ENCODE measurements at regions not wholly inside any gene's neighbourhood (a gene's known extent, or its start where the extent isn't known, plus 50 kb on each side); places are given as distances from the start of the nearest gene placed in this dataset.

DNA sequence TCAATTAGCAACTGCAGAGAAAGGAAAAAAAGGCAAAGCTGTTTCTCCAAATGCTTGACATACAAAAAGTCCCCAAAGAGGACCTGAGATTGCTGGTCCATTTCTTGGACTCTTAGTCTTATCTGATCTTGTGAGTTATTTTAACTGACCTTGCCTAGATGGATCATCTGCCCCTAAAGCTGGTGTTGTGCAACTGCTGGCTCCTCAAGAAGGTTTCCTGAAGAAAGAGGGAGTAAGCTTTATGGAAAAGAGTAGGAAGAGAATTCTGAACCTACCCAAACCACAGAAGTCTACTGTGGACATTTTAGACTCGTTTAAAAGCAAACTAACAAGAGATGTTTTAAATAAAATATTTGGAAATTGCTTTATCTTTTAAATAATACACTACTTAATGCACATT is 140.0 kb upstream of the HS3ST3A1 start:
- no peak for DNase-seq

DNA sequence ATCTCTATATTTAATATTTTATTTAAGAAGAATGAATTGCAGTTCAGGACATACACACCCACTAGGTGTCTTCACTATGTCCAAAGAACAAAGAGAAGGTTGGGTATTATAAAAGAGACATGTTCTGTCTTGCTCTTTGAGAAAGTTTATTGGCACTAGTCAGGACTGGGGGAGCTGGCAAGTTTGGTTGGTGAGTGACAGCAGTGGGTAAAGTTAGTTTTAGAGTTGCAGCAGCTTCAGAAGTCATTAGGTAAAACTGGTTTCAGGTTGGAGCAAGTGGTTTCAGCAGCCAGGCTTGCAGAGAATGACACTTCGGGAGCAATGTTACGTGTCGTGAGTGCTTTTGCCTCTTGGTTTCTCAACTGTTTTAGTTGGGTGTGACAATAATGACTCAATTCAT is 142.2 kb upstream of the HS3ST3A1 start:
- DNase-seq: no peak

DNA sequence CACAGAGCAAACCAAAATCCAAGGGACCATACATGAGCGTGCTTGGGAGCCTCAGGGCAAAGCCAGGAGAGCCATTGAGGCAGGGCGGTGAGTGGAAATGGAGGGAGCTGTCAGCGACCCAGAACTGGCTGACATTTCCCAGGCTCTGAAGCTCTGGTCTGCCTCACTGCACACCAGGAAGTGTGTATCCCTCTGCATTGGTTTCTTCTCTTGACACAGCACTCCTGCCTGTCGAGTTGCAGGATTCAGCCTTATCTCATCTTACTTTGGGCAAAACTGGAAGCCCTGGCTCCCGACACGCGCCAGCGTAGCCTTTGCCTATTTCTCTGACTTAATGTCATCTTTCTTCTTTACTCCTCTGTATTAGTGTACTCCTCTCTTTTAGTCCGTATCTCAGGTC is 144.7 kb upstream of the HS3ST3A1 start:
- DNase-seq: no peak

DNA sequence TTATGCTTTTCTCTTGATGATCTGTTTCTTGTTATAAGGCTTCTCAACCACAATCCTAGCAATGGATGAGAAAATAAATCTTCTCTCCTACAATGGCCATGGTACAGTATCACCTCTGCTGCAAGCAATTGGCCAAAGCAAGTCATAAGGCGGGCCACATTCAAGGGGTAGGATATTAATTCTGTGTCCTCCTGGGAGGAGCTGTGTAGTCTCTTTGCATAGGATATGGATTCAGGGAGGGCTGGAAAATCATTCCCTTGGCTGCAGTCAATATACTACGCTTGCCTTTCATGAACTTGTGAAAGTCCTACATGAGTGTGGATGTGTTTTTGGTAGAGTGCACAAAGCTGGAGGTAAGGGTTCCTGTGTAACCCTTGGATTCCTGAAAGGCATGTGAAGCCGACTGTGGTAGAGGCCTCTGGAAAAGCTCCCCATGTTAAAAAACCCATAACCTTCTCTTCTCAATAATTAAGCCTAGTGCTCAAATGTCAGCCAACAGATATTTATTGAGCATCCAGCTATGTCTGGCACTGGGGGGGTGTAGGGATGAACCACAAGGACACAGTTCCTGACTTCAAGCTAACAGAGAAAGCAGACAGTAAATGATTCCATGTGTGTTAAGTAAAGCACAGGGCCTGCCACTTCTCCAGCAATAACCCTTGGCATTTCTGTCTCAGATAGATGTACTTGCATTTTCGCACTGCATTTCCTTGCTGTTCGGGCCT is 147.6 kb upstream of the HS3ST3A1 start:
- DNase-seq: no peak

DNA sequence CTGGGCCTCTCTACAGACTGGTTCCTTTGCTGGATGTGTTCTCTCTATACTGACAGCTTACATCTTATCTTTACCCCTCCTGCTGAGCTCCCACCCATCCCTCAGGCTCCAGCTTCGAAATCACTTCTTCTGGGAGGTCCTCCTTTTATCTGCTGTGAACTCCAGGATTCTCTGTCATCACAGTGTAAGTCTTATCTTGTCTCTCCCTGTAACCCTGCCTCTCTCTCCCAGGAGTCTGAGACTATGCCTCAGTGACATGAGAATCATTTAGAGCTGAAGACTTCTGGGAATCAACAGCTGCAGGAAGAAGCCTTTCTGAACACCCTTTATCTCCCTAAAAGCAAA is 148.1 kb upstream of the HS3ST3A1 start:
- no peak for DNase-seq

DNA sequence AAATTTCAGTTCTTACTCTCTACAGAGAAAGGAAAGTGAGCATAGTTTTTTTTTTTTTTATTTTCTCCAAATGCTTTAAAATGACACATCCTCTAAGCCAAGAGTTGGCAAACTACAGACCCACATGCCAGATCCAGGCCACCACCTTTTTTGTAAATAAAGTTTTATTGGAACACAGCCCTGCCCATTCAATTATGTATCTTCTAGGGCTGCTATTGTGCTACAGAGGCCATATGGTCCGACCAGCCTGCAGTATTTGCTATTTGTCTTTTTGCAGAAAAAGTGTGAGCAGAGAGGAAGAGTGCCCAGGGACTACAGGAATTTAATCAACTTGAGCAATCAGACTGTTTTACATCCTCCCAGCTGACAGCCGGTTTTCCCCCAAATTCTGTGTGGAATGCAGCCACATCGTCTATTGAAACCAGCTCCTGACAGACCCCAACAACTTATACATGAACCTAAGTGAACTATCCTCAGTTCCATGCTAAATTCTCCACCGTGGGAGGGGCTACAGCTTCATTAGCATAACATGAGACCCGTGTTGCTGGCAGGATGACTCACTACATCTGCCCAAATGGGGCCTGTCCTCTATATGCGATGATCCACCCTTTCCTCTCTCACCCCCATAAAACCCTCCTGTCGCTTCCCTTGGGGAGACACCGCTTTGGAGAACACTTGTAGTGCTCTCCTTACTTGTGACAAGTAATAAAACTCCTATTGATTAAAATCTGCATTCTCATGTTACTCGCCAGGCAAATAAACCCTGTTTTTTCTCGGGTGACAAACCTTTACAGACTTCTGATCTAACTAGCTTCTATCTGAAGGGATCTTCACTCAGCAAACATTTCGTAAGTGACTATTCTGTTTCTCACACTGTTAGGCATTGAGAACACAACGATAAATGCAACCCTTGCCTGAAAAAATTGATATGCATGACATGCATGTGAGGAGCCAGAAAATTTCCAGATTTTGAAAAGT is 149.4 kb upstream of the HS3ST3A1 start:
- DNase-seq: no peak

- DNase-seq: no peak
These were observed 151.4 kb upstream of the HS3ST3A1 start for GRCh38 chr17:13753154-13753553.

- no peak for DNase-seq
These were observed 152.0 kb upstream of the HS3ST3A1 start for GRCh38 chr17:13753771-13754170.

DNA sequence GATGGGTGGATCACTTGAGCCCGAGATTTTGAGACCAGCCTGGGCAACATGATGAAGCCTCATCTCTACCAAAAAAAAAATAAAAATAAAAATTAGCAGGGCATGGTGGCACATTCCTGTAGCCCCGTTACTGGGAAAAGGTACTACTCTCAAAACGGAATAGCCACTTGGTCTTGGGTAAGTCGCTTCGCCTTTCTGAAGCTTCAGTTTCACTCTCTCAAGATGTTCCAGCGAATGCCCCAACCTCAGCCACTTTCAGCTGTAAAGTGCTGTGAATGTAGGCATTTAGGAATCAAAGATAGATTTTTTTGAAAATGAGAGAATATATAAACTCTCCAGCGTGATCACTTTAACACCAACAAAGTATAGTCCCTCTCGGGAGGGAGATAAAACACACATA is 154.1 kb upstream of the HS3ST3A1 start:
- no peak for DNase-seq

GRCh38 chr17:13756763-13757162 is 155.0 kb upstream of the HS3ST3A1 start:
- no peak for DNase-seq

DNA sequence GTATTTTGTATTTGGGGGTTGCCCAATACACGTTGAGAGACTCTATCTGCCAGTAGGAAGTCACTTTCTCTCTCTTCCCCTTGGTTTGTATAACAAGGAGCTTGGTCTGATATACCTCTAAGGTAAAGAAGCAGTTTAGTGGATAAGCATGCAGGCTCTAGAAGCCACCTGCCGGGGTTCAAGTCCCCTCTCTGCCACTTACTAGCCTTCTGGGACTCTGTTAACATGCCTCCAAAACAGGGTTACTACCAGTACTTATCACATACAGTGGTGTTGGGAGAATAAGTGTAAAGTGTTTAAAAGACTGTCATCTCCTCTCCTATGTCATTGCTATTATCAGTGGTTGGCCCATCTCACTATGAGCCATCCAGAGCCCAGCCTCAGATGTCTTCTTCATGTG is 156.1 kb upstream of the HS3ST3A1 start:
- no peak for DNase-seq

- DNase-seq: no peak
These were observed 158.0 kb upstream of the HS3ST3A1 start for GRCh38 chr17:13759518-13760335.

DNA sequence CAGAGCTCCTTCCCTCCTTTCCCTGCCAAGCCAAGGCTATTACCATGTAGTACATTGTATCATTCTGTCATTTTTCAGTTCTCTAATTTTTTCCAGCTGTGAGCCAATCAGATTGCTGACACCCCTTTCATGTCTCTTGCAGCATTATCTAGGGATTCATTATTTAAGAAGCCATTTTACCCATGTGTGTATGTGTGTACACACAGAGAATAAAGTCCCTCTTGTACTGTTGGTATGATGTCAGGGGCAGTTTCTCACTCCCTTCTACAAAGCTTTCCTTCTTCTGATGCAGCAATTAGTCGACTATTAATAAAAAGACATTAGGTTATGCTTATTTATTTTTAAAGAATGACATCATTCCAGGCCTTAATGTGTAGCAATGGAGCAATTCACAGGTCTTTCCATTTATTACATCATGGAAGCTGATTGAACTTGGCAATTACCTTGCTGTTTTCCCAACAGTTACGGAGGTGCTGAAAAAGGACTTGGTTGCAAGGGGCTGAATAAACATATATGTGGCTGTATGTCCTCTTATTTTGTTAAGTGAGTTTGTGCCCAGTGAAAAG is 159.4 kb upstream of the HS3ST3A1 start:
- no peak for DNase-seq

GRCh38 chr17:13765701-13766100 is 164.0 kb upstream of the HS3ST3A1 start:
- no peak for DNase-seq

- no peak for DNase-seq
These were observed 169.0 kb upstream of the HS3ST3A1 start for GRCh38 chr17:13770702-13771101.

DNA sequence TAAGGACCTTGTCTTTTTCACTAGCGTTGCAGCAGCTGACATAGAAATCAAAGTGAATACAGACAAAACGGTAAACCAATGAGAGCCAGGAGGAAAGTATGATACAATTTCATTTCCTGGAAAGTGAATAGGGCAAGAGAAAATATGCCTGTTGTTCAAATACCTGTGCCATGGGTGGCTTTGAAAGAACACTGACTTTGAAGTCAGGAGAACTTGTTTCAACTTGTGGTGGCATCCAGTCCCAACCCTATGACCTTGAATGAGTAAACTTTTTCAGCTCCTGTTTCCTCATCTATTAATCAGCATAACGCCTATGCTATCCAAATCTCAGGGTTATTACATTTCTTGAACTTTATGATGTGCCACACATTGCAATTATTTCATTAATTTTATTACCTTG is 173.7 kb upstream of the HS3ST3A1 start:
- DNase-seq: no peak

GRCh38 chr17:13776027-13776551 is 174.4 kb upstream of the HS3ST3A1 start:
- DNase-seq: no peak

GRCh38 chr17:13777003-13777402 is 175.3 kb upstream of the HS3ST3A1 start:
- DNase-seq: no peak

GRCh38 chr17:13784434-13785095 is 182.8 kb upstream of the HS3ST3A1 start:
- DNase-seq: no peak

DNA sequence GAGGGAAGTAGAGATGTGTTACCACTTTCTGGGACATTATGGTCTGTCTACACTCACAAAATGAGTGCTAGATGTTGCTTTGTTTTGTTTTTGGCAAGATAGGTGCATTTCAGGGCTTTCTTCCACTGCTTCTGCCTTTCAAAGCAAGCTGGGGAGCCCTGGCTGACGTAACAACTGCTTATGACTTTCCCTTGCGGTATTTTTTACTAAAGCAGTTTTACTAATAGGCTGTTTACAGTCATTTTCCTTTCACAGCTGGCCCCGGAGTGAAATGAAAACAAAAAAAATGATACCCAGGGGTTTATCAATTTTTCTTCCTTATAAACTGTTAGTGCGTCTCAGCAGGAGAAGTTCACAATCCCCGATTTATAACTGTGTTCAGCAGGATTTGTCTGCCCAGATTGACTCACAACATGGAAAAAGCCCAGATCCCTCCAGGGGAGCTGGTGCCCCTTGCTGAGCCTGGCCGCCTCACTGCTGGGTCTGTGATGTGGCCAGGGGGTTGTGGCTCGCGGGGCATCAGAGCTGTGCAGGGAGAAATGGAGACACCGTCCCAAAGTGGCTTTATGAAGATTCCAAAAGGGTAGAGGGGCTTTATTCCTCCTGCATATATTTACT is 184.4 kb upstream of the HS3ST3A1 start:
- DNase-seq: no peak

DNA sequence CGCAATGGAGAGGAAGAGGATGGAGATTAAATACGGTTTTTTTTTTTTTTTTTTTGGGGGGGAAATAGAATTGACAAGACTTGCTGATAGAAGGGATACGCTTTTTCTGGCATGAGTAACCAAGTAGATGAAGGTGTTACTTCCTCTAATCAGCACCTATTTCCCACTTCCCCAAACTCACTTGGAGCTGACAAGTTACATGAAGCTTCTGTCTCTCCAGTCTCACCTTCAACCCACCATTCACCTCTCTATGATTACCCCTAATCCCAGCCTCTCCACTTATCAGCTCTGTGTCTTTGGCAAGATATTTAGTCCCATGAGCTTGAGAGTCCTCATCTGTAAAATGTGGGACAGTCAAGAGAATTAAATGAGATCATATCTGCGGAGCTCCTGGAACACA is 185.9 kb upstream of the HS3ST3A1 start:
- DNase-seq: no peak

- no peak for DNase-seq
These were observed 186.7 kb upstream of the HS3ST3A1 start for GRCh38 chr17:13788385-13788784.

All from CD4-positive, alpha-beta T cell treated with Interleukin-10 for 1 hour (primary cell).